CD4-positive, alpha-beta T cell (primary cell): ENCODE measurements at regions not wholly inside any gene's neighbourhood (a gene's known extent, or its start where the extent isn't known, plus 50 kb on each side); places are given as distances from the start of the nearest gene placed in this dataset.

ENCODE experiments used
- ATAC-seq: fragments of 200-7000 bp; cut with Tn5 transposase; one replicate; pipeline ENCODE4 v1.10.0; 2022; ENCODE audit warnings: mild to moderate bottlenecking; ENCODE audit not compliant: poor library complexity
- CTCF ChIA-PET: fragments of 350-600 bp; sonication (Branson Sonifier 250); formaldehyde crosslinking; loops from one replicate; lab custom pipeline; 2021; ENCODE audit warnings: antibody characterized with exemption, inconsistent platforms; lab: Charles Lee
- POLR2A ChIA-PET: fragments of 350-600 bp; sonication (Branson Sonifier 250); formaldehyde crosslinking; loops from one replicate; lab custom pipeline; 2021; ENCODE audit warnings: antibody characterized with exemption, inconsistent platforms; lab: Charles Lee
- DNase-seq, 14 experiments: peaks; one replicate each; pipeline ENCODE4 v3.0.0-alpha.2; 2013 to 2020; ENCODE audit warnings: mixed read lengths in 2 of 14
- H3K27ac ChIP-seq, 2 donors: one replicate each; pipeline versions ENCODE4 v1.5.1 to v1.7.0; 2013; ENCODE audit warnings: low read length in 2 of 2, low read depth in 1 of 2, mild to moderate bottlenecking in 1 of 2
- H3K27me3 ChIP-seq, 2 experiments: 1 replicate in 1 of 2; 2 replicates in 1 of 2; pipeline versions ENCODE4 v1.6.1 to v1.7.0; 2013; ENCODE audit warnings: low read length in 2 of 2, control low read depth in 1 of 2, mild to moderate bottlenecking in 1 of 2, moderate library complexity in 1 of 2; ENCODE audit not compliant: insufficient read depth in 2 of 2, control insufficient read depth in 1 of 2
- H3K36me3 ChIP-seq: one replicate; pipeline ENCODE4 v1.6.1; 2013; ENCODE audit warnings: low read length, control low read depth; ENCODE audit not compliant: insufficient read depth
- H3K4me1 ChIP-seq: one replicate; pipeline ENCODE4 v1.6.1; 2013; ENCODE audit warnings: low read length, control low read depth; ENCODE audit not compliant: insufficient read depth
- H3K4me3 ChIP-seq: one replicate; pipeline ENCODE4 v1.5.1; 2013; ENCODE audit warnings: mild to moderate bottlenecking, low read length, moderate library complexity
- H3K9me3 ChIP-seq, 2 experiments: 1 replicate in 1 of 2; 2 replicates in 1 of 2; pipeline versions ENCODE4 v1.6.1 to v1.7.0; 2013; ENCODE audit warnings: low read length in 2 of 2, mild to moderate bottlenecking in 2 of 2, control low read depth in 1 of 2, moderate library complexity in 1 of 2; ENCODE audit not compliant: control insufficient read depth in 1 of 2, insufficient read depth in 1 of 2
- H3K27ac Mint-ChIP-seq: one replicate; pipeline ENCODE4 v1.8.0; 2020; ENCODE audit warnings: mixed read lengths
- H3K27me3 Mint-ChIP-seq: one replicate; pipeline ENCODE4 v1.8.0; 2021; ENCODE audit warnings: mixed read lengths
- H3K36me3 Mint-ChIP-seq: one replicate; pipeline ENCODE4 v1.8.0; 2021; ENCODE audit warnings: low read depth, mixed read lengths
- H3K4me1 Mint-ChIP-seq: one replicate; pipeline ENCODE4 v1.8.0; 2021; ENCODE audit warnings: low read depth, mixed read lengths
- H3K4me3 Mint-ChIP-seq: one replicate; pipeline ENCODE4 v1.8.0; 2020; ENCODE audit warnings: mild to moderate bottlenecking, mixed read lengths
- H3K9me3 Mint-ChIP-seq: one replicate; pipeline ENCODE4 v1.8.0; 2020; ENCODE audit warnings: mixed read lengths
- CTCF ChIP-seq: fragments of 200-600 bp; IDR thresholded peaks from one replicate; pipeline ENCODE4 v1.8.0; 2022; ENCODE audit warnings: antibody characterized with exemption, mild to moderate bottlenecking
- intact Hi-C, 2 experiments: fragments of 100-400 bp; cut with DNase I in 1 of 2; cut with micrococcal nuclease in 1 of 2; formaldehyde crosslinking; loops; one replicate each; pipeline versions ENCODE4 v1.15.1 to v1.9.0; 2023 to 2025; cut with DNase I, micrococcal nuclease

GRCh38 chr17:56700919-56701420 lies 107.5 kb downstream of the NOG start:
- intact Hi-C loops, result no loop called here
- H3K9me3 ChIP-seq, result no peaks in the 10 kb centered on the region
- DNase-seq, result no peak
- no peak for TF ChIP-seq CTCF
- peaks cover 10% of the 10 kb centered on the region for H3K27me3 Mint-ChIP-seq
- no peaks in the 10 kb centered on the region for H3K36me3 ChIP-seq
- no peak overlapping the region for H3K4me3 ChIP-seq
- ATAC-seq, result no peak
- no peak overlapping the region for H3K27ac Mint-ChIP-seq
- peaks cover 0 to 6% of the 10 kb centered on the region in 2 experiments for H3K27me3 ChIP-seq
- no peaks in the 10 kb centered on the region for H3K4me1 Mint-ChIP-seq
- H3K27ac ChIP-seq, result no peak overlapping the region
- CTCF ChIA-PET, result no interaction called here
- no peak overlapping the region for H3K4me3 Mint-ChIP-seq
- no peaks in the 10 kb centered on the region for H3K36me3 Mint-ChIP-seq
- POLR2A ChIA-PET, result no interaction called here
- no peaks in the 10 kb centered on the region for H3K9me3 Mint-ChIP-seq
- no peaks in the 10 kb centered on the region for H3K4me1 ChIP-seq

- ChIA-PET CTCF (no interaction called here), POLR2A (no interaction called here)
- no peaks in the 10 kb centered on the region for H3K4me1 Mint-ChIP-seq
- no peaks in the 10 kb centered on the region for H3K9me3 ChIP-seq
- intact Hi-C loops, result no loop called here
- H3K27me3 ChIP-seq, result peaks cover 0 to 7% of the 10 kb centered on the region in 2 experiments
- no peak overlapping the region for H3K4me3 Mint-ChIP-seq
- H3K27ac Mint-ChIP-seq, result no peak overlapping the region
- H3K4me1 ChIP-seq, result no peaks in the 10 kb centered on the region
- no peaks in the 10 kb centered on the region for H3K36me3 ChIP-seq
- no peak for ATAC-seq
- H3K9me3 Mint-ChIP-seq, result no peaks in the 10 kb centered on the region
- TF ChIP-seq CTCF, result no peak
- DNase-seq, result no peak
- H3K36me3 Mint-ChIP-seq, result no peaks in the 10 kb centered on the region
- H3K27me3 Mint-ChIP-seq, result peaks cover 6% of the 10 kb centered on the region
- no peak overlapping the region for H3K27ac ChIP-seq
- no peak overlapping the region for H3K4me3 ChIP-seq
These were observed 114.1 kb downstream of the NOG start for GRCh38 chr17:56707312-56708219.

GRCh38 chr17:56708220-56708558 lies 114.7 kb downstream of the NOG start:
- no peak overlapping the region for H3K4me3 ChIP-seq
- ChIA-PET CTCF (no interaction called here), POLR2A (no interaction called here)
- TF ChIP-seq CTCF, result no peak
- Mint-ChIP-seq H3K36me3 (no peaks in the 10 kb centered on the region), H3K27me3 (peaks cover 6% of the 10 kb centered on the region), H3K4me3 (no peak overlapping the region), H3K4me1 (no peaks in the 10 kb centered on the region), H3K9me3 (no peaks in the 10 kb centered on the region), H3K27ac (no peak overlapping the region)
- no peaks in the 10 kb centered on the region for H3K36me3 ChIP-seq
- H3K4me1 ChIP-seq, result no peaks in the 10 kb centered on the region
- ATAC-seq (no peak), DNase-seq (no peak)
- peaks cover 0 to 7% of the 10 kb centered on the region in 2 experiments for H3K27me3 ChIP-seq
- no peak overlapping the region for H3K27ac ChIP-seq
- H3K9me3 ChIP-seq, result no peaks in the 10 kb centered on the region
- intact Hi-C loops, result no loop called here
